Progenitor cell of endocrine pancreas (in vitro differentiated cells): ENCODE measurements at regions not wholly inside any gene's neighbourhood (a gene's known extent, or its start where the extent isn't known, plus 50 kb on each side); places are given as distances from the start of the nearest gene placed in this dataset.
"Not testable (repeated sequence)": the region's sequence is repeated elsewhere in the genome, so short reads cannot be mapped to it uniquely, and the experiment has no call there.

Source experiments
- DNase-seq: peaks from one replicate; pipeline ENCODE4 v3.0.0; 2021; ENCODE audit warnings: low spot score; ENCODE audit not compliant: unreplicated experiment
- H3K27ac Mint-ChIP-seq: 2 replicates; pipeline ENCODE4 v1.8.0; 2021; ENCODE audit warnings: mild to moderate bottlenecking, moderate library complexity, mixed read lengths
- H3K27me3 Mint-ChIP-seq: 2 replicates; pipeline ENCODE4 v1.8.0; 2021; ENCODE audit warnings: mixed read lengths
- H3K36me3 Mint-ChIP-seq: 2 replicates; pipeline ENCODE4 v1.8.0; 2022; ENCODE audit warnings: mixed read lengths; ENCODE audit not compliant: insufficient read depth
- H3K4me1 Mint-ChIP-seq: 2 replicates; pipeline ENCODE4 v1.8.0; 2021; ENCODE audit warnings: low read depth, mixed read lengths
- H3K4me3 Mint-ChIP-seq: 2 replicates; pipeline ENCODE4 v1.8.0; 2021; ENCODE audit warnings: low read depth, mild to moderate bottlenecking, moderate library complexity, mixed read lengths
- H3K9me3 Mint-ChIP-seq: 2 replicates; pipeline ENCODE4 v1.8.0; 2021; ENCODE audit warnings: low read depth, mixed read lengths
- CTCF ChIP-seq: fragments of 200-600 bp; sonication (generic); IDR thresholded peaks from one replicate; pipeline ENCODE4 v1.5.0; 2021; ENCODE audit warnings: antibody characterized with exemption, mild to moderate bottlenecking; ENCODE audit not compliant: unreplicated experiment

- no peaks in the 10 kb centered on the region for H3K4me1 Mint-ChIP-seq
- no peak for DNase-seq
- no peak overlapping the region for H3K4me3 Mint-ChIP-seq
- no peaks in the 10 kb centered on the region for H3K36me3 Mint-ChIP-seq
- TF ChIP-seq CTCF: no peak
- H3K9me3 Mint-ChIP-seq: peaks cover 10% of the 10 kb centered on the region
- no peak overlapping the region for H3K27ac Mint-ChIP-seq
- no peaks in the 10 kb centered on the region for H3K27me3 Mint-ChIP-seq
Observed at GRCh38 chr2:189238903-189239302, 59.3 kb upstream of the COL5A2 start.

GRCh38 chr2:189243843-189244242, 64.3 kb upstream of the COL5A2 start:
- not testable (repeated sequence) for DNase-seq, H3K4me1 Mint-ChIP-seq, H3K4me3 Mint-ChIP-seq, H3K27me3 Mint-ChIP-seq, H3K36me3 Mint-ChIP-seq, H3K27ac Mint-ChIP-seq
- peaks cover 19% of the 10 kb centered on the region for H3K9me3 Mint-ChIP-seq

GRCh38 chr2:189247276-189247675, 67.7 kb upstream of the COL5A2 start:
- no peak overlapping the region for H3K4me3 Mint-ChIP-seq
- H3K4me1 Mint-ChIP-seq: no peaks in the 10 kb centered on the region
- DNase-seq: no peak
- H3K27ac Mint-ChIP-seq: no peak overlapping the region
- H3K27me3 Mint-ChIP-seq: no peaks in the 10 kb centered on the region
- no peak for TF ChIP-seq CTCF
- H3K9me3 Mint-ChIP-seq: peaks cover 19% of the 10 kb centered on the region
- no peaks in the 10 kb centered on the region for H3K36me3 Mint-ChIP-seq

- no peak overlapping the region for H3K27ac Mint-ChIP-seq
- no peak for DNase-seq
- peaks cover 14% of the 10 kb centered on the region for H3K9me3 Mint-ChIP-seq
- H3K36me3 Mint-ChIP-seq: no peaks in the 10 kb centered on the region
- H3K4me3 Mint-ChIP-seq: no peak overlapping the region
- no peak for TF ChIP-seq CTCF
- no peaks in the 10 kb centered on the region for H3K27me3 Mint-ChIP-seq
- peaks cover under 1% of the 10 kb centered on the region for H3K4me1 Mint-ChIP-seq
Observed at GRCh38 chr2:189248141-189248540, 68.6 kb upstream of the COL5A2 start.

- Mint-ChIP-seq H3K9me3 (peaks cover 7% of the 10 kb centered on the region), H3K36me3 (no peaks in the 10 kb centered on the region), H3K27ac (no peak overlapping the region), H3K4me3 (no peak overlapping the region), H3K4me1 (peaks cover 9% of the 10 kb centered on the region), H3K27me3 (no peaks in the 10 kb centered on the region)
- DNase-seq: no peak
- no peak for TF ChIP-seq CTCF
Observed at GRCh38 chr2:189249171-189249570, 69.6 kb upstream of the COL5A2 start.

GRCh38 chr2:189249901-189250300, 70.3 kb upstream of the COL5A2 start:
- Mint-ChIP-seq H3K27me3 (no peaks in the 10 kb centered on the region), H3K4me3 (no peak overlapping the region), H3K27ac (no peak overlapping the region), H3K4me1 (peaks cover 9% of the 10 kb centered on the region), H3K9me3 (peaks cover under 1% of the 10 kb centered on the region), H3K36me3 (no peaks in the 10 kb centered on the region)
- DNase-seq: no peak
- TF ChIP-seq CTCF: no peak
